T-helper 2 cell (primary cell): ENCODE measurements at regions not wholly inside any gene's neighbourhood (a gene's known extent, or its start where the extent isn't known, plus 50 kb on each side); places are given as distances from the start of the nearest gene placed in this dataset.
"Not testable (repeated sequence)": the region's sequence is repeated elsewhere in the genome, so short reads cannot be mapped to it uniquely, and the experiment has no call there.

Experiments used
- DNase-seq, 5 experiments: peaks; one replicate each; pipeline versions ENCODE4 v3.0.0 to v3.0.0-alpha.2; 2012 to 2022

DNA sequence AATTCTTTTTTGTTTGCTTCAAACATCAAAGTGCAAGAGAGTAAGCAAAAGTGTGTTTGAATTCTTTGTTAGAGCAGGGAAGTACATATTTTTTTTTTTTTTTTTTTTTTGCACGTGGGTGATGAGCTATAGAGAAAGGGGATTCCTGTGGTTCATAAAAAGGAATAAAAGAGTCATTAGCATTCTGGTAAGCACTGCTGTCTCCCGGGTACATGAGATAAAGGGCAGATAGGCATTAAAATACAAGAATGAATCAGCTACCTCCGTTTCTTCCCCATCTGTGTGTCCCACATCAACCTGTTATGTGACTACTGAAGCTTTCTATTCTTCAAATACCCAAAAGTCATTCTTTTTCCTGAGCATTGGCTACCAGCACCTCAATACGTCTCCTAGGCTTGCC, 102.4 kb upstream of the SEMA3D start:
- DNase-seq = no peak

DNA sequence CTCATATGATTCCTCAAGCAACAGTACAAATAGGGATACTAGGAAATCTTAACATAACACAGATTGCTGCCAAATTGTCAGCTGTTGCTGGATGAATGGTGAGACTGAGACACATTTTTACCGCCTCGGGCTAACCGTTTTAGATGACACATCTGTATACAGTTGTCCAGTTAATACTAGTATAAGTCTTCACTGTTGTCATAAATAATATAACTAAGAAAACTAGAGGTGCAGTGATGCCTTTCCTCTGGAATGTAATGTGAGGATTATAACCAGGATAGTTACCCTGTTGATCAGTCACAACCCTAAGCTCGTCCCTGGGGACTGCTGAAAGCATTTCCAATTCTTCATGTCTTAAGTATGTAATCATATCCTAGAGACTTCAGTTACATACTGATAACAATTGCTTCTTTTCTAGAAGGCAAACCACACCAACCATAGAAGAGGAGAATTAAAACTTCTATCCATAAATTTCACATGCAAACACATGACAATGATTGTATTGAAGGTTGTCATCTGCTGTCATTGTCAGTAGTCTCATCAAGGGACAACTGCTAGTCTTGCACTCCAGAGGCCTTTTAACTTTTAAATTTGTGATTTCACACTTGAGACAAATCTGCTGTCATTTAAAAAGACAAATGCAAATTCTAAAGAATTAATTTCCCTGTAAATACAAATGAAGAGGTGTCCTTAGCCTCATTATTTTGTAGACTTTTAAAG, 100.4 kb upstream of the SEMA3D start:
- no peak for DNase-seq

DNA sequence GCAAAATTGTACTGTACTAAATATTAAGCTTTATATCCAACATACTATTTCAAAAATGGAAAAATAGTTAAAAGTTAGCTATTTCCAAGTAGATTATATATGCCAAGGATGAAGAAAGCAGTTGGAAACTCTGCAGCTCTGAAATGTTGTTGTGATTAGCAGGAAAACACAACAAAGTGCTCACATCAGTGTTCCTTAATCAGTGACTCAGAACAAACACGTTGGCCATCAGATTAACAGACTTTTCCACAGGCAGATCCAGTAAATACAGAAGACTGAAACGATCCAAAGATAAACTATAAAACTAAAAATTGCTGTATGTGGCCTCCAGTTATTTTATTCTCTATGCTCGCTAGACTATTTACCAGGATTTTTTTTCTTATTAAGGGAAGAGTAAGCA, 99.6 kb upstream of the SEMA3D start:
- no peak for DNase-seq

DNA sequence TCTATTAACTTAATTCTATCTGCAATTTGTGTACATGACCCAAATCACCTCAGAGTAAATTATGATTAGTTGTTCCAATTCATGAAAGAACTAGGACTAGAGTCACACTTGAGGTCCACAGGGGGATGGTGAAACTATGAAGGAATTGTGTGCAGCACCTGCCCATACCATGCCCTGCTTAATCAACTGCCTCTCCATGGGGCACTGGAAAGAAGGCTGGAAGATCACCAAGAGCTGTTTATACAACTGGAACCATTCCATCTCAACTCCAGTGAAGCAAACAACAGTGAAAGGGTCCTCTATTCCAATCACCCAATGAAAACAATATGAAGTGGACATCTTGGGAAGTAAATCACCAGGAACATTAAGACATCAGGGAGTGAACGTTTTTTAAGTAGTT, 98.7 kb upstream of the SEMA3D start:
- DNase-seq = no peak

DNA sequence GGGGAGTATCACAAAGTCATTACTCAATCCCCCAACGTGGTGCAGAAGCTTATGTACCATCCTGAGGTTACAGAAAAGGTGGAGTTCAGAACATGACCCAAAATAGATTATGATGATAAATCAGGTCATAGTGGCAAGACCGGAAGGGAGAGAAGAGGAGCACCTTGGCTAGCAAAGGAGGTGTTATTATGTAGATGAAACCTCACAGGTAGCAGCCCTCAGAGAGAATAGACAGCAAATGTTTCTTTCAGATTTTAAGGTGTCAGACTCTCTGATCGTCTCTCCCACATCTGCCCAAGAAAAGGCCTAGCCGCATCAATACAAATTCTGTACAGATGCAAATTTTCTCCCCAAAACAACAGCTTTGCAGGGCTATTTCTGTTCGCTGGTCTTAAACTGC, 88.3 kb upstream of the SEMA3D start:
- DNase-seq = no peak

DNA sequence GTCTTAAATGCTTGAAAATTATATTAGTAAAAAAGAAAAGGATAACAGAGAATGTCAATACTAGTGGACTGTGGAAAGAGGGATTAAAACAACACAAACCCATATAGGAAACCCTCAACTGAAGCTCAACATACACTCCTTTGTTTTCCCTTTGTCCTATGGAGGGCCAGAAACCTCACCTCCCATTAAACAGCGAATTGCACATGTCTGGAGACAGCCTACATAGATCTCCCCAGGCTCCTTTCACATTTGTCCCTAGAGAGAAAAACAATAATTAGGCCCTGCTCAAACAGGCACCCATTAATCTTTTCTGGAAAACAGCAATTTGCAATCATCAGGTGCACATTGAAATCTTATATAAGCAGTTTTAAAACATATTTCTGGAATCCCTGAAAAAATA, 87.6 kb upstream of the SEMA3D start:
- DNase-seq = no peak

DNA sequence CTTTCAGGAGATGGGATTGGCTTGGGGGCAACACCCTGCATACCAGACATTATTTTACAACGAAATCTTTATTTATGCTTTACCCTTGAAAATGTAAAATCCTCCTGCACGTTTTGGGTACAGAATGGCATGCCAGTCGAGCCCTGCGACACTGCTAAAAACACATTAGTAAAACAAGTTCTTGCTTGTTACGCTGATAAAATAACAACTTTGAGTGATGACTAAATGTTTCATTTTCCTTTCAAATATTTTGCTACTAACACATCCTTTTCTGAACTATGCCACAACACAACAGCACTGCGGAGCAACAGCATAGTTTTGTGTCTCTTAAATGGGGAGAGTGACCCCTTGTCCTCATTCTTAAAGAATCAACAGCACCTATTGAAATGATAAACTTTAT, 76.0 kb upstream of the SEMA3D start:
- no peak for DNase-seq

DNA sequence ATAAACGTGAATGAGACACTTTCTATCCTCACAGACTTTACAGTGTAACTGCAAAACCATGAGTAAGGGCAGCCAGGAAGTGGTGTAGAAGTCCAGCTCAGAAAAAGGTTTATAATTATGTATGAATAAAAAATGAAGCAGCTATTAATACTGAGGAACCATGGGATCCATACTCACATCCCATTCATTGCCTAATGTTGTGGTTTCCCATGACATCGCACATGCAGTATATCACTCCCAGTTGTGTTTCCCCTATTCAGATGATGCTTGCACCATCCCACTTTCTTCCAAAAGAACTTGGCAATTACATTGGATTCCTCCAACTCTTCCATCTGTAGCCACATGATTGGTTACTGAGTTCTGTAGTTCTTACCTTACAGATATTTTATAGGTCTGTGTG, 74.5 kb upstream of the SEMA3D start:
- no peak for DNase-seq

DNA sequence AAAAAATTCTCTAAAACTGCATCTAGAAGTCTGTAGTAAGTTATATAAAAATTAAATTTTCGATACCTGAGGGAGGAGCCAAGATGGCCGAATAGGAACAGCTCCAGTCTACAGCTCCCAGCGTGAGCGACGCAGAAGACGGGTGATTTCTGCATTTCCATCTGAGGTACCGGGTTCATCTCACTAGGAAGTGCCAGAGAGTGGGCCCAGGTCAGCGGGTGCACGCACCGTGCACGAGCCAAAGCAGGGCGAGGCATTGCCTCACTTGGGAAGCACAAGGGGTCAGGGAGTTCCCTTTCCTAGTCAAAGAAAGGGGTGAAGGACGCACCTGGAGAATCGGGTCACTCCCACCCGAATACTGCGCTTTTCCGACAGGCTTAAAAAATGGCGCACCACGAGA, 62.9 kb upstream of the SEMA3D start:
- not testable (repeated sequence) for DNase-seq

DNA sequence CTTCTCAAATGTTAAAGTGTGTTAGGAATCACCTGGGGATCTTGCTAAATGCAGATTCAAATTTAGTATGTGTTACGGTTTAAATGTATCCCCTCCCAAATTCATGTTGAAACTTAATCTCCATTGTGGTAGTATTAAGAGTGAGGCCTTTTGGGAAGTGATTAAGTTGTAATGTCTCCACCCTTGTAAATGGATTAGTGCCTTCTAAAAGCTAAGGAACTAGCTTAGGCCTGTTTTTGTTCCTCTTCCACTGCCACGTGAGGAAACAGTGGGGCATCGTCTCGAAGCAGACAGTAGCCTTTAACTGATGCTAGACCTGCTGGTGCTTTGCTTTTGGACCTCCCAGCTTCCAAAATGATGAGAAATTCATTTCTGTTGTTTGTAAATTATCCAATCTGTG, 52.3 kb upstream of the SEMA3D start:
- DNase-seq = no peak

DNA sequence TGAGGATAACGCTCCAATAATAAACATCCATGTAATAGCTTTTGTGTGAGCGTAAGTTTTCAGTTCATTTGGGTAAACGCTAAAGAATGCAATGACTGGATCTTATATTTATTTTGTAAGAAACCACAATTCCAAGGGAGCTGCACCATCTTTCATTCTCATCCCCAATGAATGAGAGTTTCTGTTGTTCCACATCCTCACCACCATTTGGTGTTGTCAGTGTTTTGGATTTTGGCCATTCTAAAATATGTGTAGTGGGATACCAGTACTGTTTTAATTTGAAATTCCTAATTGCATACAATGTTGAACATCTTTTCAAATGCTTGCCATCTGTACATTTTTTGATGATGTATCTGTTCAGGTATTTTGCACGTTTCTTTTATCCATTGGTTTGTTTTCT, 50.9 kb upstream of the SEMA3D start:
- no peak for DNase-seq
